Kidney tubule cell (primary cell): ENCODE measurements at regions not wholly inside any gene's neighbourhood (a gene's known extent, or its start where the extent isn't known, plus 50 kb on each side); places are given as distances from the start of the nearest gene placed in this dataset.
"Not testable (repeated sequence)": the region's sequence is repeated elsewhere in the genome, so short reads cannot be mapped to it uniquely, and the experiment has no call there.

Source experiments
- DNase-seq: peaks from one replicate; pipeline ENCODE4 v3.0.0-alpha.2; 2018; ENCODE audit warnings: low spot score

DNA sequence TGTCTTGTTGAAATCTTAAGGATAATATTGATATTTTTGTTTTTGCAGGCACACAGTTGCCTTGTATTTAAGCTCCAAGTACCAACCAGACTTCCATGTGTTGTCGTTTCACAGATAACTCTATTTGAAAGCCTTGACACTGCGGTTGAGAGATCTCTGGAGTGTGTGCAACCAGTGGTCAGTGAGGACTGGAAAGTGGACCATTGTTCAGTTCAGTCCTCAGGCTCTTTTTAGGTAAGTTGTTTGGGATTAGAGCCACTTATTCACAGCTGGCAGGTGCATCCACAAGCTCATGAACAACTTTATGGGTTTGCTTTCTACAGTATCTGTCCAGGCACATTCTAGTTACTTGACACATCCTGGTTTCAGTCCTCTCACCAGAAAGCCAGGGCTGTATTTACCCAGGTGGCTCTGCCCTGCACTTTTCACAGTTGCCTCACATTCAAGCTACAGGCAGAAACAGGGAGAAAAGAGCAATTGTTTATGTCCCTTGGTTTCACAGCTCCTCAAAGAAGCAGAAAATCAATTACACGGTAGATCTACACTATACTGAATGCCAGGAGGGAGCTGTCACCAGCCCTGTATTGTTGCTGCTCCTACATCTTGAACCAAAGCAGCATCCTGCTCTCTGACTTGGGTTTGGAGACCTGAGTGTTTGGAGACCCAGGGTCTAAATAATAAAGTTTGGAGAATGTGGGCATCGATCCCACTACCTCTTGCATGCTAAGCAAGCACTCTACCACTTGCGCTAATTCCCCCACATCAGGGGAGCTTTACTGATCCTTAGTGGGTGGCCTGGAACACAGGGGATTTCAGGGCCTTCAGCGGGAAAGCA, 543.3 kb downstream of the PRIM2 start:
- DNase-seq = not testable (repeated sequence)

DNA sequence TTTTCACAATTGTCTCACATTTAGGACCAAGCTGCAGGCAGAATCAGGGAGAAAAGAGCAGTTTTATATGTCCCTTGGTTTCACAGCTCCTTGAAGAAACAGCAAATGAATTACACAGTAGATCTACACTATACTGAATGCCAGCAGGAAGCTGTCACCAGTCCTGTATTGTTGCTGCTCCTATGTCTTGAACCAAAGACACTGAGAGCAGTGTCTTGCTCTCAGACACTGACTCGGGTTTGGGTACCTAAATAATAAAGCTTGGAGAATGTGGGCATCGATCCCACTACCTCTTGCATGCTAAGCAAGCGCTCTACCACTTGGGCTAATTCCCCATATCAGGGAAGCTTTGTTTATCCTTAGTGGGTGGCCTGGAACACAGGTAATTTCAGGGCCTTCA, 552.7 kb downstream of the PRIM2 start:
- not testable (repeated sequence) for DNase-seq

DNA sequence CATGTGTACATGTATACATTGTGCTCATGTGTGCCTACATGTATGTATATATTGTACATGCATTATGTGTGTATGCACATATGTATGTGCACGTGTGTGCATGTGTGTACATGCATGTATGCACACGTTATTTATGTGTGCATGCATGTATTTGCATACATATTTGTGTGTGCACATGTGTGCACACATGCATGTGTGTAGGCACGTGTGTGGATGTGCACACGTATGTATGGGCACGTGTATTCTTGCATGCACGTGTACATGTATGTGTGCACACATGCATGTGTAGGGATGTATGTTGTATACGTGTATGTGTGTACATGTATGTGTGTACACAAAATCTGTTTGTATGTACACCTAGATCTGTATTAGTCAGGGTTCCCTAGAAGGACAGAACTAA, 556.0 kb downstream of the PRIM2 start:
- DNase-seq = not testable (repeated sequence)

DNA sequence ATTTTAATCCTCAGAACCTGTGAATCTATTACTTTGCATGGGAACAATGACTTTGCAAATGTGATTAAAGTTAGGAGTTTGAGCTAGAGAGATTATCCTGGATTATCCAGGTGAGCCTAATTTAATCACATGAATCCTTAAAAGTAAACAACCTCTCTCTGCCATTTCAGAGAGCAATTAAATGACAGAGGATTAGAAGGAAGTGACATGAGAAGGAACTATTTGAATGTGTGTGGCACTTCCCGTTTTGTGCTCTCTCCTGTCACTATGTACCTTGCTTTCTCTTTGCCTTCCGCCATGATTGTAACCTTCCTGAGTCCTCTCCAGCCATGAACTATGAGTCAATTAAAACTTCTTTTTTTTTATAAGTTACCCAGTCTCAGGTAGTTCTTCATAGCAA, 559.2 kb downstream of the PRIM2 start:
- DNase-seq = not testable (repeated sequence)

- DNase-seq = not testable (repeated sequence)
Observed at GRCh38 chr6:57877729-57878128, 560.3 kb downstream of the PRIM2 start.

GRCh38 chr6:57878792-57879191, 561.4 kb downstream of the PRIM2 start:
- not testable (repeated sequence) for DNase-seq

- DNase-seq = not testable (repeated sequence)
Observed at GRCh38 chr6:57898850-57899249, 581.4 kb downstream of the PRIM2 start.

DNA sequence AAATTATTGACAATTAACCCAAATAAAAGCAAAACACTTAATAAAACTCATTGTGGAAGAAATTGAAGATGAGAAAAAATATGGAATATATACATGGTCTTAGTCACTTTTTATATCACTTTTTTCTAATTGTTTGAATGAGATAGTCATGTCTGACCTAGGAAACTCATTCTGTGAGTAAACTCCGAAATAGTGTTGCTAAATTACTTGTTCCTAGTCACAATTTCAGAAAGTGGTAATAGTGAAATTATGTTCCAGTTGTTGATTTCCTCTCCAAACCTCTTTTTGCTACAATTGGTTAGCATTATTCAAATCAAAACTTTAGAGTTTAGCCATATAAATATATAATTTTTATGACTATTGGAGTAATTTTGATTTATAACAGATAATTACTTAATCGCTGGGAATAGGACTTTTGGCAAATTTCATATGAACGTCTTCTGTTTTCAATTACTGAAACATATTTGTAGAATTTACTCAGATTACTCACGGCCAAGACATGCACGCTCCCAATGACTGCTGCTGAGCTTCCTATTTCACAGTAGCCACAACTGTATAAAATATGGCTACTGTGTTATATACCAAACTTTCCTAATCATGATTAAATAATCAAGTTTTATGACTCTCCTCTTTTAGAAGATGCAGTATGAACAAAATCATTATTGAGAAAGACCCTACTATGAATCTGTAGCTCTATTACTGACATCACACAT, 583.4 kb downstream of the PRIM2 start:
- DNase-seq = not testable (repeated sequence)

DNA sequence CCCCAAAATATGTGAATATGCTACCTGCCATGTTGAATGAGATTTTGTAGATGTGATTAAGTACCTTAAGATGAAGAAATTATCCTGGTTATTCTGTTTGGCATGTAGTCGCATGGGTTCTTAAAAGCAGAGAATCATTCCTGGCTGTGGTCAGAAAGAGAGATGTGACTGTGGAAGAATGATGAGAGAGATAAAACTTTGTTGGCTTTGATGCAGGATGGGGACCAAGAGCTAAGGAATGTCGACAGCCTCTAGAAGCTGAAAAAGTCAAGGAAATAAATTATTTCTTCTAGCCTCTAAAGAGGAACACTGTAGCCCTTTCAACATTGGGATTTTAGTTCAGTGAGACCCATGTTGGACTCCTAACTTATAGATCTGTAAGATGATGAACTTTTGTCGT, 584.0 kb downstream of the PRIM2 start:
- not testable (repeated sequence) for DNase-seq

DNA sequence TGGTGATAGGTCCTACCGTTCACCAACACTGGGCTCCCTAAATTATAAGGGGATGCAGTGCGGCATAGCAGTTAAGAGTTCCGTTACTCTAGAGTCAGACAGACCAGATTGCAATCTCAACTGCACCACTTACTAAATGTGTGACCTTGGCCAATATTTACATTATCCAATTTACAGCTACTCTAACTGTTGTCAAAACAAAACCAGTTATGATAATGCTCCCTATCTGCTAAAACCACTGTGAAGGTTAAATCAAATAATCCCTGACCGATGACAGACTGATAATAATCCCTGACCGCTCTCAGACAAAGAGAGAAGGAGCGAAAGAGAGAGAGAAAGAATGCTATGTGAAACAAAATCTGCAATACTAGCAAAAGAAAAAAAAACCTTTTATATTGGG, 586.9 kb downstream of the PRIM2 start:
- not testable (repeated sequence) for DNase-seq

DNA sequence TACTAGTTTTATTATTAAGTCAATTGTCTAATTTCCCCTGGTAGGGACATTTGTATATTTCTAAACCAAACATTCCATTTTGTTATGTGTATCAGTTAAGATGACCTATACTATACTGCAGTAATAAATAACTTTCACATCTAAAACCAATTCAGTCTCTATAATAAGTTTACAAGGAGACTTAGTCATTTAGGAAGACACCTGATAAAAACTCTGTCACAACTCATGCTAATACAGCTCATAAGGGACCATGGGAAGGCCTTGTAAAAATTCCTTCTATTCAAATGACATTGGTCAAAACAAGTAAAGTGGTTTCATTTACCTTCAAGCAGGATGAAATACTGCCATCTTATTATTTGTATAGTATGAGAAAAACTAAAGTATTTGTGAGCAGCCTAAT, 597.9 kb downstream of the PRIM2 start:
- DNase-seq = not testable (repeated sequence)

DNA sequence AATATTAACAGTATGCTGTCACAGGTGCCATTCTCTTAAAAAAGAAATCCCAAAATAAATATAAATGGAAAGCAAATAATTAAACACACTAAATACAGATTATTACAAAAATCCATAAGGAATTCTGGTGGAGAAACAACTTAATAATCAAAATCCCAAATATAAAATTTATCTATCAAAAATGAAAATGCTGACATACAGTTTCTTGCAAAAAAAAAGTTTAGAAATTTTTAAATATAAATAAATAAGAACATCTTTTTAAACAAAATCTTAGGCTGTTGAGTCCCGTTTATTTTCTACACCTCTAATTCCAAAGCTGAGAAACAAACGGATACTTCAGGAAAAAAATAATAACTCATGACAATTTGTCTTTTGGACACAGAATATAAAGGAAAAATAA, 625.5 kb downstream of the PRIM2 start:
- not testable (repeated sequence) for DNase-seq

- DNase-seq = not testable (repeated sequence)
Observed at GRCh38 chr6:57946084-57946768, 628.8 kb downstream of the PRIM2 start.

- DNase-seq = not testable (repeated sequence)
Observed at GRCh38 chr6:57946769-57947091, 629.3 kb downstream of the PRIM2 start.

GRCh38 chr6:57948481-57948880, 631.1 kb downstream of the PRIM2 start:
- DNase-seq = not testable (repeated sequence)

GRCh38 chr6:57950430-57950829, 633.0 kb downstream of the PRIM2 start:
- not testable (repeated sequence) for DNase-seq

- not testable (repeated sequence) for DNase-seq
Observed at GRCh38 chr6:57966757-57967156, 649.3 kb downstream of the PRIM2 start.

DNA sequence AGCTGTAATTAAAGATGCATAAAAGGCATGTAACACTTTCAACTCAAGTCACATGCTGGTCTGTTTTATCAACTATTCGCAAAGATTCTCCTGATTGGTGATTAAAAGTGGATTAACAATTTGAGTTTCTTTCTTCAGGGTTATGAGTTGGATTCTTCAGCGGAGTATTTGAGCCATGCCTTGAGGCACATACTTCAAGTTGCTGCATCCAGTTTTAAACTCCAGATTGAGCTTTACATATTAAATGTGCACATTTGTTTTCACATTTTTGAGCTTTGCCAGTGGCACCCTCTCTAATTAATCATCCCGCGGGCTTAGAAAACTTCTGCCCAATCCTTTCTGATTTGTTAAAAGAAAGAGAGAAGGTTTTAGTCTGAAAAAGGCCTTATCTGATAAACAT, 654.5 kb downstream of the PRIM2 start:
- DNase-seq = not testable (repeated sequence)

- no peak for DNase-seq
Observed at GRCh38 chr6:57974653-57975052, 657.2 kb downstream of the PRIM2 start.

- DNase-seq = not testable (repeated sequence)
Observed at GRCh38 chr6:57975127-57975526, 657.7 kb downstream of the PRIM2 start.

GRCh38 chr6:57976371-57976770, 658.9 kb downstream of the PRIM2 start:
- DNase-seq = not testable (repeated sequence)

GRCh38 chr6:57983603-57984002, 666.2 kb downstream of the PRIM2 start:
- DNase-seq = not testable (repeated sequence)

DNA sequence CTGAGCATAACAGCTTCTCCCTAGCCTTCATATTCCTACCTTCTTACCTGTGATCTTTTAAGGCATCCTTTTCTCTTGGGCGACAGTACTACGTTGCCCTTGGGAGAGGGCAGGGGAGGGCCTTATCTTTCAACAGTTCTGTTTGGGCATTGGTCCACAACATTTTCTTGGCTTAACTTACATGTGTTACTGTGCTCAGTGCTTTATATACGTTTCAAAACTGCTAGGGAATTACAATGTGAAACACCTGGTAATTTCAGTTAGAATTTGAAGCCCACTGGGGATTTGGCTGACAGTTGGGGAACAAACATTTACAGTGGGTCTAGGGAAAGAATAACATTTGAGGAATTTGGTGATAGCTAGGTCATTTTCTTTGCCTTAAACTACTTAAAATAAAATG, 667.1 kb downstream of the PRIM2 start:
- not testable (repeated sequence) for DNase-seq
